Panc1 (cell line): ENCODE measurements at regions not wholly inside any gene's neighbourhood (a gene's known extent, or its start where the extent isn't known, plus 50 kb on each side); places are given as distances from the start of the nearest gene placed in this dataset.

Experiments used
- ATAC-seq: fragments of 200-7000 bp; cut with Tn5 transposase; 2 replicates; pipeline ENCODE4 v1.9.1; 2020; ENCODE audit warnings: mild to moderate bottlenecking, moderate library complexity
- BruUV-seq: library from RNA; stranded (reverse); fragments of 400-500 nt; replicated peaks from 2 replicates; lab custom pipeline; 2021; lab: Mats Ljungman, UMichigan
- CTCF ChIA-PET: fragments of 300-600 bp; sonication (Branson Sonifier 250); formaldehyde crosslinking; loops from one replicate; lab custom pipeline; 2022; ENCODE audit warnings: antibody characterized with exemption; lab: Charles Lee
- POLR2A ChIA-PET: fragments of 300-600 bp; sonication (Branson Sonifier 250); formaldehyde crosslinking; loops from one replicate; lab custom pipeline; 2022; ENCODE audit warnings: antibody characterized with exemption; lab: Charles Lee
- DNase-seq: peaks from one replicate; pipeline ENCODE4 v3.0.0-alpha.2; 2010; ENCODE audit warnings: low read depth, low spot score
- H3K27ac ChIP-seq: 2 replicates; pipeline ENCODE4 v1.5.1; 2011; ENCODE audit warnings: mild to moderate bottlenecking, low read length, inconsistent platforms
- H3K27me3 ChIP-seq: fragments of 200-500 bp; sonication (Bioruptor generic); 2 replicates; pipeline ENCODE4 v1.6.0; 2014; ENCODE audit warnings: low read length, inconsistent platforms; ENCODE audit not compliant: control insufficient read depth, insufficient read depth
- H3K36me3 ChIP-seq: fragments of 200-500 bp; sonication (Bioruptor generic); 2 replicates; pipeline ENCODE4 v1.5.1; 2014; ENCODE audit warnings: inconsistent platforms, mild to moderate bottlenecking, low read length, moderate library complexity; ENCODE audit not compliant: control insufficient read depth, insufficient read depth
- H3K4me1 ChIP-seq: 2 replicates; pipeline ENCODE4 v1.5.1; 2011; ENCODE audit warnings: inconsistent platforms, mild to moderate bottlenecking, low read length, moderate library complexity; ENCODE audit not compliant: control insufficient read depth, insufficient read depth
- H3K4me3 ChIP-seq, 2 experiments: 2 replicates each; pipeline ENCODE4 v1.5.1; 2011 to 2012; ENCODE audit warnings: low read depth in 2 of 2, low read length in 2 of 2, mild to moderate bottlenecking in 2 of 2, inconsistent platforms in 1 of 2, moderate library complexity in 1 of 2
- H3K9me3 ChIP-seq: fragments of 200-500 bp; sonication (Bioruptor generic); 2 replicates; pipeline ENCODE4 v1.5.1; 2014; ENCODE audit warnings: low read depth, mild to moderate bottlenecking, inconsistent platforms, low read length, moderate library complexity; ENCODE audit not compliant: control insufficient read depth, insufficient read depth
- CTCF ChIP-seq: fragments of 450-650 bp; IDR thresholded peaks from 2 replicates; pipeline ENCODE4 v1.5.1; 2017; ENCODE audit warnings: mild to moderate bottlenecking
- POLR2AphosphoS5 ChIP-seq: IDR thresholded peaks from 2 replicates; pipeline ENCODE4 v1.6.1; 2012; ENCODE audit warnings: mild to moderate bottlenecking, low read depth, low read length, moderate library complexity
- REST ChIP-seq, 2 experiments: IDR thresholded peaks; 2 replicates each; pipeline ENCODE4 v1.6.1; 2011 to 2012; ENCODE audit warnings: low read depth in 2 of 2, control low read depth in 1 of 2, low read length in 1 of 2, mild to moderate bottlenecking in 1 of 2, moderate library complexity in 1 of 2; ENCODE audit not compliant: insufficient read depth in 1 of 2
- SIN3A ChIP-seq: IDR thresholded peaks from 2 replicates; pipeline ENCODE4 v1.6.1; 2012; ENCODE audit warnings: low read depth, mild to moderate bottlenecking, low read length, moderate library complexity, borderline replicate concordance; ENCODE audit not compliant: insufficient read depth
- TCF7L2 ChIP-seq: IDR thresholded peaks from 2 replicates; pipeline ENCODE4 v1.6.1; 2011; ENCODE audit warnings: mild to moderate bottlenecking, low read depth, low read length, inconsistent platforms
- in situ Hi-C: cut with HindIII; loops from 2 replicates; pipeline ENCODE4 v1.10.0; 2016; ENCODE audit warnings: low sequenced_read_pairs, low pct_unique_long_range_greater_than_20kb
- intact Hi-C: fragments of 100-400 bp; cut with micrococcal nuclease; formaldehyde crosslinking; loops from one replicate; pipeline ENCODE4 v1.10.0; 2022; ENCODE audit not compliant: unreplicated experiment

- H3K4me1 ChIP-seq, result no peaks in the 10 kb centered on the region
- no peaks in the 10 kb centered on the region for H3K9me3 ChIP-seq
- ChIA-PET CTCF (no interaction called here), POLR2A (no interaction called here)
- intact Hi-C loops (no loop called here), in situ Hi-C loops (no loop called here)
- no peak for ATAC-seq
- no peaks in the 10 kb centered on the region for H3K36me3 ChIP-seq
- H3K4me3 ChIP-seq, result no peak overlapping the region
- DNase-seq, result no peak
- no peak overlapping the region for H3K27ac ChIP-seq
- H3K27me3 ChIP-seq, result peaks cover 15% of the 10 kb centered on the region
- BruUV-seq, result no TSS peak
- TF ChIP-seq REST (IDR thresholded peaks at IDR 0.05; ENCODE audit: insufficient read depth in 1 of 2, low read depth in 2 of 2, low read length in 1 of 2), result no peak
- no peak for TF ChIP-seq TCF7L2
- TF ChIP-seq CTCF, result no peak
- TF ChIP-seq SIN3A, result no peak
- TF ChIP-seq POLR2AphosphoS5, result no peak
These were observed 59.4 kb upstream of the MKI67 start for GRCh38 chr10:128185627-128186026.

DNA sequence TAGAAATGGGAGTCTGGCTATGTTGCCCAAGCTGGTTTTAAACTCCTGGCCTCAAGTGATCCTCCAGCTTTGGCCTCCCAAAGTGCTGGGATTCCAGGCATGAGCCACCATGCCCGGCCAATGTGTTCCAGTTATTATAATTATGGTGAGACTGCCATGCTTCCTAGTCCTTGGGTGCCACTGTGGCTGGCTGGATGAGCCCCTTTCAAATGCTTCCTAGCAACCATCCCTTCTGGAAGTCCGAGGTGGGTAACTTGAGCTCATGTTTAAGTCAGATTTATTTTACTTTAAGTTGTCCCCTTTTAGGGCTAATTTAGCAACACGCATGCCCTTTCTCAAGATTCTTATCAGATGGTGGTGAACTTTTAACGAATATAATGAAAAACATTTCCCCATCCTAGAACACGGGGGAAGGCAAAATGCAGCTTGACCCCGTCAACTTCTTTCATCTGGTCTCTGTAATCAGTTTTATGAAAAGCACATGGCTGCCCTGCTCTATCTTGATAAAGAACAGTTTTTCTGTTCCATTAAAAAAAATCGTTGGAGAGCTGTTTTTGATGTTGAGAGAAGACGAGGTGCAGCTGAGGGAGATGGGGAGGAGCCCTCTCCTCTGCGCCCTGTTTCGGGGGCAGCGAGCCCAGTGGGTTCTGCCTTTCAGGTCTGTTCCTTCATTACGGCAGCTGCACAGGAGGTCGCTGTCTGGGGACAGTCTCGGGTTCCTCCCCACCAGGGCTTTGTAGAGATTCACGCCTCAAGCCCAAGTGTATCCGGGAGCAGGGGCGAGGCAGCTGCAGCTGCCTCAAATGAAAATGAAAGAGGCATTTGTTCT, 61.0 kb upstream of the MKI67 start:
- Histone ChIP-seq H3K36me3 (no peaks in the 10 kb centered on the region), H3K27me3 (peaks cover 10% of the 10 kb centered on the region), H3K9me3 (no peaks in the 10 kb centered on the region), H3K4me3 (no peak overlapping the region), H3K4me1 (no peaks in the 10 kb centered on the region), H3K27ac (no peak overlapping the region)
- no peak for DNase-seq
- no peak for ATAC-seq
- intact Hi-C loops, result no loop called here
- ChIA-PET CTCF (no interaction called here), POLR2A (no interaction called here)
- TF ChIP-seq SIN3A, result no peak
- no peak for TF ChIP-seq POLR2AphosphoS5
- no peak for TF ChIP-seq TCF7L2
- no peak for TF ChIP-seq REST (IDR thresholded peaks at IDR 0.05; ENCODE audit: insufficient read depth in 1 of 2, low read depth in 2 of 2, low read length in 1 of 2)
- in situ Hi-C loops, result no loop called here
- BruUV-seq, result no TSS peak
